ENCODE measurements at regions not wholly inside any gene's neighbourhood (a gene's known extent, or its start where the extent isn't known, plus 50 kb on each side); places are given as distances from the start of the nearest gene placed in this dataset.

DNA sequence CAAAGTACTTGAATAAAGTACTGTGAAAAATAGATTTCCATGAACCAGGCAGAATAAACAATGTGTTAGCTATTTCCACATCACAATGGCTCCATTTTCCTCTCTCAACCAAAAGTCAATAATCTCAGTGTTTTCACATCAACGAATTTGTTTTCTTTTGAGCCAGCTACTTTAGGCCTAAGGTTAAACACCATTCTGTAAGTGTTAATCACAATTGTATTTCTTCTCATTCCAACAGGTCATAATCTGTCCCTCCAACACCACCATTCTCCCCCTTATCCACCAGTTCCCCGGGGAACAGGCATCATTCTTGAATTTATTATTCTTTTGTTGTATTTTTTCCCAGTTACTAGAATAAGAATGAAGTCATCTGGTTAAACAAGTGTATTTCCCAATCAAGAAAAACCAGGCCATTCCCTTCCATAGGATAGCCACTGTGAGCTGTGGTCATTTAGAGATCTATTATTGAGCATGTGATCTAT is 66.2 kb upstream of the PALMD start:
- no peak for DNase-seq

DNA sequence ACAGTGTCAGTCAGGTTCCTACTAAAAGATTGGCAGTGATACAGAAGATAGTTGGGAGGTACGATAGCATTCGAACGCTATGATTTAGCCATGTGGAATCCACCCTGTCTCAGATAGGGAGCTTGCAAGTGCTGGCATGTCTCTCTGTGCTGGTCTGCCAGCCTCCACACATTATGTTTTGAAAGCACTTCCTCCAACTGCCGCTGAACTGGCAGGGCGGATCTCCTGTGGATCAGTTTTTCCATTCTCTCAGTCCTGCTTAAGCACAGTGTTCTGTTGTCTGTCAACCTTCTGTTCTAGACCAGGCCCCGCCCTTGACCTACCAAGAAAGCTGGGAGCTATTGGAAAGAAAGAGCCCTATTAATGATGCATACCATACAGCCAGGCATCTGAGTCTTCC is 65.5 kb upstream of the PALMD start:
- no peak for DNase-seq

DNA sequence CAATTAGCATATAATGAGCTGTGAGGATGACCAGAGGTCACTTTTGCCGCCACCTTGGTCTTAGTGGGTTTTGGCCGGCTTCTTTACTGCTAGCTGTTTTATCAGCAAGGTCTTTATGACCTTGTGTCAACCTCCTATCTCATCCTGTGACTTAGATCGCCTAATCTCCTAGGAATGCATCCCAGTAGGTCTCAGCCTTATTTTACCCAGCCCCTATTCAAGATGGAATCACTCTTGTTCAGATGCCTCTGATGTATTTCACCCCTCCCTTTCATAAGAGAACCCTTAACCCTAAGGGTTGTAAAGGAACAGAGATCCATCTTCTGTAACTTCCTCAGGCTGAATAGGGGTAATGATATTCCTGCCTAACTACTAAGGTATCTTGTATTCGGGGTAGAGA is 58.9 kb upstream of the PALMD start:
- DNase-seq = no peak

DNA sequence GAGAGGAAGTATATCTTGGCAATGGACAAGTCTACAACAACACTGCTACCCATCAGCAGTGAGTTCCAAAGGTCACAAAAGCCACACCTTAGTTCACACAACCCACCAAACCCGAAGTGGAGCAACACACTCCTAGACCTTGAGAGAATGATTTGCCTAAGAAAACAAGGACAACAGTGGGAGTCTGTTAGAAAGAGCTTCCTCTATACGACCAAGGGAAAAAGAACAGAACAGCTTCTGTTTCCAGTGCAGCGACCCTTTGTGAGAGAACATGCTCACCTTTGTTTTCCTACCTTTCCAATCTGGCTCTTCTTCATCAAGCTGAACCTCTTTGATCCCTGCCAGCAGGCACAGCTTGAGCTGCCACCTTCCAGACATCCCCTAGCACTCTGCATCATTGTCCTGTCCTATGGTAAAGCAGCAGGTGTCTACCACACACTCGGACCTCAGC is 56.7 kb upstream of the PALMD start:
- no peak for DNase-seq

DNA sequence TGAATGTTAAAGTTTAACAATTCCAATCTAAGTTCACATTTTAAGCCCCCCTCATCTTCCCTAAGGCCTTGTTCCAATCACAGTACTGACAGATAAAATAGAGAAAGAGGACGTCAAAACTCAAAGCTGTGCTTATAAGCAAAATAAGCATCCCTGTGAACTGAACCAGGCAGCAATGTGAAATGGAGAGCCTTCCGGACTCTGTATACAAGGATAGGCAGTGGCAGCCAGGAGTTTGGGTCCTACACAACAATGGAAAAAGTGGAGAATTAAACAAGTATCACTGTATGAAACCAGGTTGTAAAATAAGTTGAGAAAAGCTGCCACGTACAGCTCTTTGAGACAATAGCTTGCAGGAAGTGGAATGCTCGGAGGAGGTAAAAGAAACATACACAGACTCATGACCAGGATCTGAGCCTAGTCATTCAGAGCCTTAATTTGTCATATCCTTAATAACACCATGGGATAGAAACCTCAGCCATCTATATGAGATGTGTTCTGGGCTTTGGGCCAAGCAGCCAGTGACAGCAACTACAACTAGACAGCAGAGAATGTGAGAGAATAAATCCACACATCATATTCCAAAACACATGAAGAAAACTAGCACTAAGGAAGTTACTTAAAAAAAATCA is 55.2 kb upstream of the PALMD start:
- DNase-seq = no peak

DNA sequence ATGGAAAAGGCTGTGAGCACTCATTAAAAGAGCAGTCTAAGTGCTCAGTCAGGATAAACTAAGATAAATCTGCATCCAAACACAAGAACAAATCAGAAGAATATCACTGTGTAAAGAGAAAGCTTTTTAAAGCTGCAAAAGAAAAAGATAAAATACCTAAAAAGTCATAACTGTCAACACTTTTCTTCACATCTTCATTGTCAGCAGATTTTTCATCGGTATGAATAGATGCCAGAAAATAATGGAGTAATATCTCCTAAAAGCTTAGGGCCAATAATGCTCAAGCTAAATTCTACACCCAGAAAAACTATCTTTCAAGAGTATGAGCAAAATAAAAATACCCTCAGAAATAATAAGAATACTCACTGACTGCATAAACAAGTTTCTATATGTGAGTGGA is 54.0 kb upstream of the PALMD start:
- DNase-seq = no peak

DNA sequence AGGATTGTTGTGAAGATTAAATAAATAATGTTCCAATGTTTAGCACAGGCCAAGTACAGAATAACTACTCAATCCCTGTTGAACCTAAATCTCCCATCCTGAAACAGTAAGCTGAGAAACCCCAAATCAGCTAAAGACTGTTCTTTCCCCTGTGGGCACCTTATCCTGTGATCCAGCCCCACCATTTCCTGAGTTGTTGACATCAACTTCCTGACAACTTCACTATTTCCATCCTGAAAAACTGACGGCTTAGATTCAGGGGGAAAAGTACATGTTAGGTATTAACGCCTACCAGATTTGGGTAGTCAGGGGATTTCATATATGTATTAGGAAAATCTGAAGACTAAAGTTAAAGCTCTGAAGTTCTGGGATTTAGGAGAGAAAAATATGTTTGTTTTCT is 51.7 kb upstream of the PALMD start:
- no peak for DNase-seq

DNA sequence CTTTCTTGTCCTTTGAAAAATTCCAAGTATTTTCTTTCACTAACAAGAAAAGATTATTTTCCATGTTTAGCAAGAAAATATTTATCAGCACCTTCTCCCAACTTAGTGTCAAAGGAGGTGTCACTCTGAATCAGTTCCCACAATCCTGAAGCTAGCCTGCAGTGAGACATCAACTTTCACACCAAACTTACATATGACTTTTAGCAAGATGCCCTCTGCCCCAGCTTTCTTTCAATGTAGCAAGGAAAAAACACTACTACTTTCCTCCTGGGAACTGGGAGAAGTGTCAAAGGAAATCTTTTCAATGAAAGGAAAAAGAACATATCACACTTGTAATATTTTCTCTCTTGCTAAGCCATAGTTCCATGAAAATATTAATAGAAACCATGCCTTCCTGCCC is 50.9 kb upstream of the PALMD start:
- DNase-seq = no peak

DNA sequence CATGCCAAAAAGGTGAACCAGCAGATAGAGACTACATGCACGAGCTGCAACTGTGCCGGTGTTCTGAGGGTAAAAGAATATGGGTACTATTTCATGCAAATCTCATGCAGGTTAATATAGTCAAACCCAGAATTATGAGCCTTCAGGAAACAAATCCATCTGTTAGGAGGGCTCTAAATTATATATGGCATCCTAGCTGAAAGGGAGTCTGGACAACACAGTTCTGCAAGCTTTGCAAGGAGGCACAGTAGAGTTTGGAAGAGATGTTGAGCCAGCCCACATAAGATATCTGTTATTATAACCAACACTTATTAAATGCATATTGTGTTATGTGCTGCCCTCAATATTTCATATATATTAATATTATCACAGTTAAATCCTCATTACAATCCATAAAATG is 50.5 kb upstream of the PALMD start:
- DNase-seq = no peak
